CMK (cell line): ENCODE measurements at regions not wholly inside any gene's neighbourhood (a gene's known extent, or its start where the extent isn't known, plus 50 kb on each side); places are given as distances from the start of the nearest gene placed in this dataset.

Experiments used
- DNase-seq: peaks from one replicate; pipeline ENCODE4 v3.0.0-alpha.2; 2010; ENCODE audit warnings: low read depth

- no peak for DNase-seq
These were observed 149.6 kb upstream of the GULP1 start for GRCh38 chr2:188142088-188142487.

- no peak for DNase-seq
These were observed 148.9 kb upstream of the GULP1 start for GRCh38 chr2:188142636-188143295.

- DNase-seq, result no peak
These were observed 145.8 kb upstream of the GULP1 start for GRCh38 chr2:188145885-188146284.

- DNase-seq, result no peak
These were observed 144.8 kb upstream of the GULP1 start for GRCh38 chr2:188146888-188147287.

GRCh38 chr2:188151670-188152069 is 140.0 kb upstream of the GULP1 start:
- no peak for DNase-seq

GRCh38 chr2:188158337-188159100 is 133.2 kb upstream of the GULP1 start:
- no peak for DNase-seq

- DNase-seq, result no peak
These were observed 132.2 kb upstream of the GULP1 start for GRCh38 chr2:188159484-188159883.

GRCh38 chr2:188170356-188170755 is 121.3 kb upstream of the GULP1 start:
- DNase-seq, result no peak

GRCh38 chr2:188176620-188177019 is 115.1 kb upstream of the GULP1 start:
- DNase-seq, result no peak

GRCh38 chr2:188181067-188181838 is 110.4 kb upstream of the GULP1 start:
- no peak for DNase-seq

GRCh38 chr2:188181884-188182283 is 109.8 kb upstream of the GULP1 start:
- no peak for DNase-seq

- DNase-seq, result no peak
These were observed 103.9 kb upstream of the GULP1 start for GRCh38 chr2:188187726-188188125.

GRCh38 chr2:188189356-188189755 is 102.3 kb upstream of the GULP1 start:
- no peak for DNase-seq

GRCh38 chr2:188193230-188193629 is 98.4 kb upstream of the GULP1 start:
- DNase-seq, result no peak

- DNase-seq, result no peak
These were observed 95.2 kb upstream of the GULP1 start for GRCh38 chr2:188196343-188197008.

- DNase-seq, result no peak
These were observed 92.0 kb upstream of the GULP1 start for GRCh38 chr2:188199716-188200128.

- DNase-seq, result no peak
These were observed 90.0 kb upstream of the GULP1 start for GRCh38 chr2:188201639-188202038.

- no peak for DNase-seq
These were observed 88.9 kb upstream of the GULP1 start for GRCh38 chr2:188202777-188203176.

- no peak for DNase-seq
These were observed 87.9 kb upstream of the GULP1 start for GRCh38 chr2:188203776-188204175.

- no peak for DNase-seq
These were observed 86.8 kb upstream of the GULP1 start for GRCh38 chr2:188204824-188205223.

GRCh38 chr2:188207554-188207953 is 84.1 kb upstream of the GULP1 start:
- no peak for DNase-seq

GRCh38 chr2:188209218-188209617 is 82.5 kb upstream of the GULP1 start:
- no peak for DNase-seq
